Right lobe of liver (tissue), 4 donors: ENCODE measurements at regions not wholly inside any gene's neighbourhood (a gene's known extent, or its start where the extent isn't known, plus 50 kb on each side); places are given as distances from the start of the nearest gene placed in this dataset.

Experiments used
- CTCF ChIP-seq, 4 donors: fragments of 200-600 bp in 3 of 4; fragments of 450-650 bp in 1 of 4; IDR thresholded peaks; one replicate each; pipeline versions ENCODE4 v1.5.1 to v1.8.0; 2016 to 2022; ENCODE audit warnings: antibody characterized with exemption in 4 of 4, mild to moderate bottlenecking in 2 of 4
- POLR2A ChIP-seq: fragments of 450-650 bp; IDR thresholded peaks from one replicate; pipeline ENCODE4 v1.6.1; 2017; ENCODE audit warnings: antibody characterized with exemption, mild to moderate bottlenecking
- donor health status: DM: no; HTN: no; CAD: no.
- donor health status: DM: no; HTN: no; CAD: no.
- donor health status: DM: no; HTN: yes; CAD: no.

- TF ChIP-seq CTCF (IDR thresholded peaks at IDR 0.05) = no peak
- no peak for TF ChIP-seq POLR2A
Observed at GRCh38 chr22:47295982-47296381, 533.5 kb downstream of the TBC1D22A start.
